ENCODE measurements at regions not wholly inside any gene's neighbourhood (a gene's known extent, or its start where the extent isn't known, plus 50 kb on each side); places are given as distances from the start of the nearest gene placed in this dataset.

DNA sequence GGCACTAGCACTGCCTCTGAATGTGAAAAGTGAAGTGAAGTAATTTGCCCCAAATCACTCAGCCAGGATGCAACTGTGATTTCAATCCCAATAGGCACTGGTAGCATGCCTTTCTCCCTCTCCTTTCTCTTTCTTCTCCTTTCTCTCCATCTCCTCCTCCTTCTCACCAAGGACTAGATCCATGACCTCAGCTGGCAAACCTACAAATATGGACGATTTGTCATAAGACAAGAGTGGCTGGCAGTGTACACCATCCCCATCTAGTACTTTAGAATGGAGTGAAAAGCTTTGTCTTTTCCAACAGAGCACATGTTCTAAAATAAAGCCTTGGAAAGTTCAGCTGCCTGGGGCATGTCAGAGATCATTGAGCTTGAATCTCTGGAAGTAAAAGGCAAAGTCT, 574.7 kb upstream of the CLINT1 start:
- Histone ChIP-seq H4K8ac (ENCODE audit: low read length) (no peak overlapping the region), H3K27me3 (ENCODE audit: control insufficient read depth in 1 of 2, insufficient read depth in 1 of 2, low read length in 2 of 2) (no peaks in the 10 kb centered on the region), H2BK12ac (ENCODE audit: low read length in 2 of 2) (no peak overlapping the region), H3K18ac (ENCODE audit: low read depth in 1 of 2, low read length in 2 of 2) (no peak overlapping the region), H2AFZ (ENCODE audit: low read depth, low read length) (no peak overlapping the region), H3K4me2 (ENCODE audit: low read length, poor library complexity, severe bottlenecking) (no peak overlapping the region), H3K9me3 (ENCODE audit: control insufficient read depth, low read length) (no peaks in the 10 kb centered on the region), H3K4ac (ENCODE audit: low read depth in 1 of 2, low read length in 2 of 2) (no peak overlapping the region), H3K9ac (ENCODE audit: low read length) (no peak overlapping the region), H3K14ac (ENCODE audit: low read length in 2 of 2) (no peak overlapping the region), H3K27ac (ENCODE audit: low read length, poor library complexity, severe bottlenecking) (no peak overlapping the region), H3K23ac (ENCODE audit: low read length in 2 of 2) (no peak overlapping the region), H3K4me3 (ENCODE audit: insufficient read depth in 1 of 2, low read depth in 1 of 2, low read length in 2 of 2) (no peak overlapping the region), H3K79me1 (replicated peaks; ENCODE audit: low read length, poor library complexity, severe bottlenecking) (no peaks in the 10 kb centered on the region), H2BK15ac (ENCODE audit: low read depth, poor library complexity, severe bottlenecking) (no peak overlapping the region), H2AK5ac (ENCODE audit: low read length, severe bottlenecking) (no peak overlapping the region), H3K36me3 (ENCODE audit: control insufficient read depth in 1 of 2, insufficient read depth in 2 of 2, low read depth in 1 of 2, low read length in 2 of 2) (no peaks in the 10 kb centered on the region), H2BK5ac (ENCODE audit: low read depth, low read length, poor library complexity, severe bottlenecking) (no peak overlapping the region), H4K91ac (ENCODE audit: low read length) (no peak overlapping the region), H2BK120ac (ENCODE audit: low read depth, low read length) (no peak overlapping the region), H3K4me1 (ENCODE audit: control insufficient read depth, insufficient read depth, low read depth, low read length) (peaks cover 2% of the 10 kb centered on the region)
- 50% methylated on average over 1 of the region's 1 CpG for WGBS
- DNase-seq = no peak

DNA sequence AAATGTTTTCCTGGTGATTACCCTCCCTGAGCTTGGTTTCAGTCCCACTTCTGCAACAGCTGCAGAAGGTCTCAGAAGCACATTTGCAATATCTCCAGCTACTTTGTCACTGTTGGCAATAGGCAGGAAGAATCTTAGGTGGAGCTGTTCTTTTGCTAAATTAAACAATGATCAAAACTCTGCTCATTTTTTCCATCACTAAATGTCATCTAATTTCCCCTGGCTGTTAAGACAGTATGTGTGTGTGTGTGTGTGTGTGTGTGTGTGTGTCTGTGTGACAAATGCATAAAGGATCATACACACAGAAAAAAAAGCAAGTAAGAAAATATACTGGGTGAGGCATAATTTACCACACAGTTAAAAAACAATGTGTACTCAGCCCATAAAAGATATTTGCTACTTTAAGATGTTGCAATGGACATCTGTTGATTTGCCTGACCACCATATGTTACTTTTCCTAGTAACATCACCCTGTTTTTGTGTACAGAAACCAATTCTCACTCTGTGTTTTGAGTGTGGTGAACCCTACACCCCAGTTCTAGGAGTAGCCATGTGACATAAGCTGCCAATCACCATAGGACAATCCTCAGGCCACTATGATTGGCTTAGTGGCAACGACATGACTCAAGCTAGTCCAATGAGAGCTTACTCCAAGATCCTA, 572.6 kb upstream of the CLINT1 start:
- DNase-seq = peak; percentile 16
- no peak overlapping the region for H3K23ac ChIP-seq (ENCODE audit: low read length in 2 of 2)

DNA sequence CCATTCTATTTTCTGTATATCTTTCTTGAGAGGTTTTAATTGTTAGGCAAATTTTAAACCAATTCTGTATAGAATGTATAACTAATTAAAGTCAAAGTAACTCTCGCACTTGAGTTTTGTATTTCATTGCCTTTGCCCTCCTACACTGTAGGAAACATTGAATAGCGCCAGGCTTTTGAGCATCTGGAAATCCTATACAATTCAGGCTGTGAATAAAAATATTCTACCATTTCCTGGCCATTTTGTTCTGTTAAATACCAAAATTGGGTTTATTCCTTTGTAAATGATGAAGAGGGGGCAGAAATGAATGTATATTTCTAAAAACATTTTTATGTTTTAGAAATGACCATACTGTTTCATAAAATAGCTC, 571.8 kb upstream of the CLINT1 start:
- Histone ChIP-seq H2BK120ac (ENCODE audit: low read depth, low read length) (no peak overlapping the region), H2BK5ac (ENCODE audit: low read depth, low read length, poor library complexity, severe bottlenecking) (no peak overlapping the region), H3K27ac (ENCODE audit: low read length, poor library complexity, severe bottlenecking) (no peak overlapping the region), H3K4me3 (ENCODE audit: insufficient read depth in 1 of 2, low read depth in 1 of 2, low read length in 2 of 2) (no peak overlapping the region), H3K9ac (ENCODE audit: low read length) (no peak overlapping the region), H3K4me1 (ENCODE audit: control insufficient read depth, insufficient read depth, low read depth, low read length) (peaks cover 2% of the 10 kb centered on the region), H2BK12ac (ENCODE audit: low read length in 2 of 2) (no peak overlapping the region), H3K27me3 (ENCODE audit: control insufficient read depth in 1 of 2, insufficient read depth in 1 of 2, low read length in 2 of 2) (no peaks in the 10 kb centered on the region), H2AK5ac (ENCODE audit: low read length, severe bottlenecking) (no peak overlapping the region), H3K9me3 (ENCODE audit: control insufficient read depth, low read length) (no peaks in the 10 kb centered on the region), H3K14ac (ENCODE audit: low read length in 2 of 2) (no peak overlapping the region), H2AFZ (ENCODE audit: low read depth, low read length) (no peak overlapping the region), H3K4ac (ENCODE audit: low read depth in 1 of 2, low read length in 2 of 2) (no peak overlapping the region), H3K4me2 (ENCODE audit: low read length, poor library complexity, severe bottlenecking) (no peak overlapping the region), H4K91ac (ENCODE audit: low read length) (no peak overlapping the region), H4K8ac (ENCODE audit: low read length) (no peak overlapping the region), H3K23ac (ENCODE audit: low read length in 2 of 2) (no peak overlapping the region), H3K79me1 (replicated peaks; ENCODE audit: low read length, poor library complexity, severe bottlenecking) (no peaks in the 10 kb centered on the region), H2BK15ac (ENCODE audit: low read depth, poor library complexity, severe bottlenecking) (no peak overlapping the region), H3K18ac (ENCODE audit: low read depth in 1 of 2, low read length in 2 of 2) (no peak overlapping the region), H3K36me3 (ENCODE audit: control insufficient read depth in 1 of 2, insufficient read depth in 2 of 2, low read depth in 1 of 2, low read length in 2 of 2) (no peaks in the 10 kb centered on the region)
- WGBS = 71% methylated on average over 1 of the region's 2 CpGs
- no peak for DNase-seq

More for the DNA sequence above, 572.6 kb upstream of the CLINT1 start:
- Histone ChIP-seq H3K27ac (ENCODE audit: low read length, poor library complexity, severe bottlenecking) (no peak overlapping the region), H3K4me3 (ENCODE audit: insufficient read depth in 1 of 2, low read depth in 1 of 2, low read length in 2 of 2) (no peak overlapping the region), H4K8ac (ENCODE audit: low read length) (no peak overlapping the region), H2BK120ac (ENCODE audit: low read depth, low read length) (no peak overlapping the region), H3K4ac (ENCODE audit: low read depth in 1 of 2, low read length in 2 of 2) (no peak overlapping the region), H3K9me3 (ENCODE audit: control insufficient read depth, low read length) (no peaks in the 10 kb centered on the region), H2BK5ac (ENCODE audit: low read depth, low read length, poor library complexity, severe bottlenecking) (no peak overlapping the region), H2BK12ac (ENCODE audit: low read length in 2 of 2) (no peak overlapping the region), H2AK5ac (ENCODE audit: low read length, severe bottlenecking) (no peak overlapping the region), H3K79me1 (replicated peaks; ENCODE audit: low read length, poor library complexity, severe bottlenecking) (no peaks in the 10 kb centered on the region), H3K14ac (ENCODE audit: low read length in 2 of 2) (no peak overlapping the region), H3K18ac (ENCODE audit: low read depth in 1 of 2, low read length in 2 of 2) (no peak overlapping the region), H3K4me2 (ENCODE audit: low read length, poor library complexity, severe bottlenecking) (no peak overlapping the region), H3K36me3 (ENCODE audit: control insufficient read depth in 1 of 2, insufficient read depth in 2 of 2, low read depth in 1 of 2, low read length in 2 of 2) (no peaks in the 10 kb centered on the region), H4K91ac (ENCODE audit: low read length) (no peak overlapping the region), H3K9ac (ENCODE audit: low read length) (peak overlapping the region; percentile 35), H2BK15ac (ENCODE audit: low read depth, poor library complexity, severe bottlenecking) (no peak overlapping the region), H3K4me1 (ENCODE audit: control insufficient read depth, insufficient read depth, low read depth, low read length) (peaks cover 2% of the 10 kb centered on the region), H3K27me3 (ENCODE audit: control insufficient read depth in 1 of 2, insufficient read depth in 1 of 2, low read length in 2 of 2) (no peaks in the 10 kb centered on the region), H2AFZ (ENCODE audit: low read depth, low read length) (no peak overlapping the region)
- WGBS = 44% methylated on average over 1 of the region's 1 CpG

DNA sequence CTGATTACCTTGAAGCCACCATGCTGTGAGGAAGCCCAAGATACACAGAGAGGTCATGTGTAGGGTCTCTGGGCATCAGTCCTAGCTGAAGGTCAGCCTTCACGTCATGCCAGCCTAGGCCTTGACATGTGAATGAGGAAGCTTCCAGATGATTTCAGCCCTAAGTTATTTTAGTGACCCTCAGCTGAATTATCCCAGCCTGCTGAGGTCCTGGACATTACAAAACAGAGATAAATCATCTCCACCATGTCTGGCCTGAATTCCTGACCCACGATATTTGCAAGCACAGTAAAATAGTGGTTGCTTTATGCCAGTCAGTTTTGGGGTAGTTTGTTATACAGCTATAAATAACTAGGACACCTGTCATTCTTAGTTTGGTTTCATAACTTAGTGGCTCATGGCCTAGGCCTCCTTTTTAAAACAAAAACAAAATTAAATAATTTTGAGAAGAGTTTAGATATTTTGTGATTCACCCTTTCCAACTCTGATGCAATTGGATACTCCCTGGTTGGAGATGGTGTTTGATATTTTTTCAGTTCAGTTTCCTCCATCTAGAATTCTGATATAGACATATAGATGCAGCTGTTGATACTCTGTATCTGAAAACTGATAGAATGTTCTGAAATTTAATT, 571.3 kb upstream of the CLINT1 start:
- H3K18ac ChIP-seq (ENCODE audit: low read depth in 1 of 2, low read length in 2 of 2) = peak overlapping the region in 1 of 2 experiments; percentile 43
- H3K36me3 ChIP-seq (ENCODE audit: control insufficient read depth in 1 of 2, insufficient read depth in 2 of 2, low read depth in 1 of 2, low read length in 2 of 2) = no peaks in the 10 kb centered on the region
- H3K4me3 ChIP-seq (ENCODE audit: insufficient read depth in 1 of 2, low read depth in 1 of 2, low read length in 2 of 2) = no peak overlapping the region
- H3K14ac ChIP-seq (ENCODE audit: low read length in 2 of 2) = no peak overlapping the region
- H2AFZ ChIP-seq (ENCODE audit: low read depth, low read length) = no peak overlapping the region
- peaks cover 2% of the 10 kb centered on the region for H3K4me1 ChIP-seq (ENCODE audit: control insufficient read depth, insufficient read depth, low read depth, low read length)
- no peaks in the 10 kb centered on the region for H3K27me3 ChIP-seq (ENCODE audit: control insufficient read depth in 1 of 2, insufficient read depth in 1 of 2, low read length in 2 of 2)
- H3K23ac ChIP-seq (ENCODE audit: low read length in 2 of 2) = no peak overlapping the region
- H4K8ac ChIP-seq (ENCODE audit: low read length) = no peak overlapping the region
- H2AK5ac ChIP-seq (ENCODE audit: low read length, severe bottlenecking) = peak overlapping the region; percentile 80
- H4K91ac ChIP-seq (ENCODE audit: low read length) = no peak overlapping the region
- no peak overlapping the region for H3K9ac ChIP-seq (ENCODE audit: low read length)
- no peak overlapping the region for H2BK15ac ChIP-seq (ENCODE audit: low read depth, poor library complexity, severe bottlenecking)
- no peak overlapping the region for H3K4ac ChIP-seq (ENCODE audit: low read depth in 1 of 2, low read length in 2 of 2)
- no peak overlapping the region for H3K4me2 ChIP-seq (ENCODE audit: low read length, poor library complexity, severe bottlenecking)
- H3K79me1 ChIP-seq (replicated peaks; ENCODE audit: low read length, poor library complexity, severe bottlenecking) = no peaks in the 10 kb centered on the region
- no peak for DNase-seq
- H2BK120ac ChIP-seq (ENCODE audit: low read depth, low read length) = no peak overlapping the region
- WGBS = 25% methylated on average over 1 of the region's 2 CpGs
- H2BK5ac ChIP-seq (ENCODE audit: low read depth, low read length, poor library complexity, severe bottlenecking) = no peak overlapping the region
- no peak overlapping the region for H2BK12ac ChIP-seq (ENCODE audit: low read length in 2 of 2)
- no peaks in the 10 kb centered on the region for H3K9me3 ChIP-seq (ENCODE audit: control insufficient read depth, low read length)
- no peak overlapping the region for H3K27ac ChIP-seq (ENCODE audit: low read length, poor library complexity, severe bottlenecking)

Measured in mesenchymal stem cell (in vitro differentiated cells and primary cell).